ENCODE measurements at regions not wholly inside any gene's neighbourhood (a gene's known extent, or its start where the extent isn't known, plus 50 kb on each side); places are given as distances from the start of the nearest gene placed in this dataset.
"Not testable (repeated sequence)": the region's sequence is repeated elsewhere in the genome, so short reads cannot be mapped to it uniquely, and the experiment has no call there.

GRCh38 chr6:9044426-9044825 lies 609.1 kb upstream of the SLC35B3 start:
- DNase-seq: no peak

- DNase-seq: no peak
Observed at GRCh38 chr6:9040718-9041117, 605.4 kb upstream of the SLC35B3 start.

- DNase-seq: no peak
Observed at GRCh38 chr6:9039258-9039657, 603.9 kb upstream of the SLC35B3 start.

GRCh38 chr6:9028086-9028485 lies 592.7 kb upstream of the SLC35B3 start:
- no peak for DNase-seq

GRCh38 chr6:9025796-9026394 lies 590.5 kb upstream of the SLC35B3 start:
- DNase-seq: no peak

- DNase-seq: no peak
Observed at GRCh38 chr6:9025228-9025627, 589.9 kb upstream of the SLC35B3 start.

GRCh38 chr6:9024246-9024645 lies 588.9 kb upstream of the SLC35B3 start:
- DNase-seq: not testable (repeated sequence)

- DNase-seq: no peak
Observed at GRCh38 chr6:9020001-9020400, 584.7 kb upstream of the SLC35B3 start.

GRCh38 chr6:9009931-9010330 lies 574.6 kb upstream of the SLC35B3 start:
- no peak for DNase-seq

- DNase-seq: no peak
Observed at GRCh38 chr6:9007027-9007426, 571.7 kb upstream of the SLC35B3 start.

- DNase-seq: no peak
Observed at GRCh38 chr6:9002833-9003232, 567.5 kb upstream of the SLC35B3 start.

GRCh38 chr6:8995156-8995555 lies 559.8 kb upstream of the SLC35B3 start:
- DNase-seq: no peak

- DNase-seq: no peak
Observed at GRCh38 chr6:8993111-8993510, 557.8 kb upstream of the SLC35B3 start.

GRCh38 chr6:8991844-8992243 lies 556.5 kb upstream of the SLC35B3 start:
- no peak for DNase-seq

GRCh38 chr6:8990075-8990474 lies 554.7 kb upstream of the SLC35B3 start:
- no peak for DNase-seq

GRCh38 chr6:8983202-8983688 lies 547.9 kb upstream of the SLC35B3 start:
- peak; percentile 5 for DNase-seq

- no peak for DNase-seq
Observed at GRCh38 chr6:8982668-8983067, 547.3 kb upstream of the SLC35B3 start.

- no peak for DNase-seq
Observed at GRCh38 chr6:8973395-8973794, 538.0 kb upstream of the SLC35B3 start.

- DNase-seq: no peak
Observed at GRCh38 chr6:8969747-8970146, 534.4 kb upstream of the SLC35B3 start.

GRCh38 chr6:8958894-8959511 lies 523.7 kb upstream of the SLC35B3 start:
- DNase-seq: no peak

GRCh38 chr6:8953310-8953709 lies 518.0 kb upstream of the SLC35B3 start:
- no peak for DNase-seq

- no peak for DNase-seq
Observed at GRCh38 chr6:8948733-8949132, 513.4 kb upstream of the SLC35B3 start.

GRCh38 chr6:8947900-8948299 lies 512.6 kb upstream of the SLC35B3 start:
- no peak for DNase-seq

- DNase-seq: no peak
Observed at GRCh38 chr6:8944548-8944947, 509.2 kb upstream of the SLC35B3 start.

GRCh38 chr6:8943073-8943472 lies 507.7 kb upstream of the SLC35B3 start:
- DNase-seq: no peak

Measured in NCI-H187 treated with DMSO at 0.1 percent for 48 hours (cell line).